CD14-positive monocyte (primary cell): ENCODE measurements at regions not wholly inside any gene's neighbourhood (a gene's known extent, or its start where the extent isn't known, plus 50 kb on each side); places are given as distances from the start of the nearest gene placed in this dataset.

Experiments
- DNase-seq, 3 donors: peaks; one replicate each; pipeline ENCODE4 v3.0.0-alpha.2; 2011 to 2022
- H2AFZ ChIP-seq: 2 replicates; pipeline ENCODE4 v1.6.0; 2012; ENCODE audit warnings: mild to moderate bottlenecking, low read depth, low read length, inconsistent platforms; ENCODE audit not compliant: insufficient read depth, poor library complexity, severe bottlenecking
- H3K27ac ChIP-seq, 2 donors: 1 replicate in 1 of 2; 2 replicates in 1 of 2; pipeline ENCODE4 v1.5.1; 2012 to 2013; ENCODE audit warnings: low read length in 2 of 2, control low read depth in 1 of 2, inconsistent platforms in 1 of 2, low read depth in 1 of 2, mild to moderate bottlenecking in 1 of 2
- H3K27me3 ChIP-seq, 2 donors: one replicate each; pipeline versions ENCODE4 v1.6.0 to v1.6.1; 2011 to 2013; ENCODE audit warnings: low read length in 2 of 2; ENCODE audit not compliant: control insufficient read depth in 2 of 2, insufficient read depth in 2 of 2
- H3K36me3 ChIP-seq, 2 donors: replicated peaks in 1 of 2; 1 replicate in 1 of 2; 2 replicates in 1 of 2; pipeline versions ENCODE4 v1.5.1 to v1.6.1; 2012 to 2013; ENCODE audit warnings: low read length in 2 of 2, control low read depth in 1 of 2, inconsistent platforms in 1 of 2, mild to moderate bottlenecking in 1 of 2; ENCODE audit not compliant: insufficient read depth in 2 of 2, control insufficient read depth in 1 of 2
- H3K4me1 ChIP-seq, 2 donors: 1 replicate in 1 of 2; 2 replicates in 1 of 2; pipeline versions ENCODE4 v1.5.1 to v1.6.1; 2012 to 2013; ENCODE audit warnings: low read length in 2 of 2, control low read depth in 1 of 2, inconsistent platforms in 1 of 2, mild to moderate bottlenecking in 1 of 2, moderate library complexity in 1 of 2; ENCODE audit not compliant: insufficient read depth in 2 of 2, control insufficient read depth in 1 of 2
- H3K4me2 ChIP-seq: replicated peaks from 2 replicates; pipeline ENCODE3; 2012; ENCODE audit warnings: low read length, moderate library complexity, mild to moderate bottlenecking; ENCODE audit not compliant: poor library complexity, severe bottlenecking; ENCODE audit errors: extremely low read depth
- H3K4me3 ChIP-seq, 3 experiments: fragments of 200-600 bp in 1 of 3; sonication (generic) in 1 of 3; replicated peaks in 1 of 3; 1 replicate in 2 of 3; 2 replicates in 1 of 3; pipeline ENCODE4 v1.5.1; 2011 to 2013; ENCODE audit warnings: low read length in 3 of 3, mild to moderate bottlenecking in 3 of 3, control low read depth in 2 of 3, low read depth in 2 of 3, inconsistent platforms in 1 of 3, moderate library complexity in 1 of 3
- H3K79me2 ChIP-seq: 2 replicates; pipeline ENCODE4 v1.6.0; 2012; ENCODE audit warnings: mild to moderate bottlenecking, control low read depth, inconsistent platforms, low read length, moderate library complexity; ENCODE audit not compliant: insufficient read depth
- H3K9ac ChIP-seq: 2 replicates; pipeline ENCODE4 v1.6.0; 2017; ENCODE audit warnings: low read length, mild to moderate bottlenecking; ENCODE audit not compliant: insufficient read depth, poor library complexity, severe bottlenecking
- H3K9me3 ChIP-seq, 2 donors: replicated peaks in 1 of 2; 1 replicate in 1 of 2; 2 replicates in 1 of 2; pipeline versions ENCODE4 v1.5.1 to v1.6.1; 2012 to 2013; ENCODE audit warnings: low read length in 2 of 2, control low read depth in 1 of 2; ENCODE audit not compliant: control insufficient read depth in 1 of 2, insufficient read depth in 1 of 2
- H4K20me1 ChIP-seq: 2 replicates; pipeline ENCODE4 v1.6.0; 2012; ENCODE audit warnings: mild to moderate bottlenecking, low read length, control low read depth, moderate library complexity; ENCODE audit not compliant: insufficient read depth
- H3K27ac Mint-ChIP-seq, 7 donors: one replicate each; pipeline ENCODE4 v1.8.0; 2020; ENCODE audit warnings: mild to moderate bottlenecking in 7 of 7, mixed read lengths in 7 of 7, moderate library complexity in 6 of 7, inconsistent platforms in 2 of 7
- H3K27me3 Mint-ChIP-seq, 3 donors: one replicate each; pipeline ENCODE4 v1.8.0; 2021 to 2022; ENCODE audit warnings: low read depth in 3 of 3, mild to moderate bottlenecking in 3 of 3, mixed read lengths in 3 of 3, moderate library complexity in 3 of 3, inconsistent platforms in 1 of 3
- H3K36me3 Mint-ChIP-seq, 2 donors: one replicate each; pipeline ENCODE4 v1.8.0; 2020; ENCODE audit warnings: mixed read lengths in 2 of 2, inconsistent platforms in 1 of 2, mild to moderate bottlenecking in 1 of 2
- H3K4me1 Mint-ChIP-seq: one replicate; pipeline ENCODE4 v1.8.0; 2020; ENCODE audit warnings: mild to moderate bottlenecking, mixed read lengths
- H3K4me3 Mint-ChIP-seq, 2 donors: one replicate each; pipeline ENCODE4 v1.8.0; 2020; ENCODE audit warnings: mild to moderate bottlenecking in 2 of 2, mixed read lengths in 2 of 2, moderate library complexity in 1 of 2
- H3K9me3 Mint-ChIP-seq, 7 donors: one replicate each; pipeline ENCODE4 v1.8.0; 2020 to 2022; ENCODE audit warnings: mixed read lengths in 7 of 7, mild to moderate bottlenecking in 6 of 7, moderate library complexity in 6 of 7, inconsistent platforms in 2 of 7
- WGBS: methylation state at CpG from one replicate; pipeline ENCODE4 v1.1.5; 2013; ENCODE audit warnings: missing lambda C conversion rate; ENCODE audit not compliant: insufficient coverage; 5-methylcytosine and 5-hydroxymethylcytosine counted together
- intact Hi-C, 2 donors: fragments of 100-400 bp; cut with micrococcal nuclease; formaldehyde crosslinking; loops; one replicate each; pipeline versions ENCODE4 v1.15.0 to v1.15.1; 2023
- TF ChIP-seq, protein P1 (sequence below): fragments of 200-600 bp; IDR thresholded peaks from one replicate; pipeline ENCODE4 v1.8.0; 2022; ENCODE audit warnings: antibody characterized with exemption, mild to moderate bottlenecking

- no peak overlapping the region for H3K27ac Mint-ChIP-seq
- H3K4me3 ChIP-seq: no peak overlapping the region
These were observed 199.7 kb upstream of the RAB6C start for GRCh38 chr2:129779783-129780182.

GRCh38 chr2:129780316-129781270 is 198.9 kb upstream of the RAB6C start:
- H3K9ac ChIP-seq: no peak overlapping the region
- peaks cover 4 to 11% (median 9%) of the 10 kb centered on the region in 3 donors for H3K27me3 Mint-ChIP-seq
- no peak overlapping the region for H3K4me3 Mint-ChIP-seq
- no peaks in the 10 kb centered on the region for H3K36me3 Mint-ChIP-seq
- no peaks in the 10 kb centered on the region for H3K79me2 ChIP-seq
- no peak overlapping the region for H3K4me3 ChIP-seq
- H3K27ac ChIP-seq: no peak overlapping the region
- no peak overlapping the region for H3K27ac Mint-ChIP-seq
- no peak for DNase-seq
- intact Hi-C loops: no loop called here
- no peak overlapping the region for H3K4me2 ChIP-seq
- H3K36me3 ChIP-seq: no peaks in the 10 kb centered on the region
- H3K27me3 ChIP-seq: no peaks in the 10 kb centered on the region
- TF ChIP-seq, protein P1, sequence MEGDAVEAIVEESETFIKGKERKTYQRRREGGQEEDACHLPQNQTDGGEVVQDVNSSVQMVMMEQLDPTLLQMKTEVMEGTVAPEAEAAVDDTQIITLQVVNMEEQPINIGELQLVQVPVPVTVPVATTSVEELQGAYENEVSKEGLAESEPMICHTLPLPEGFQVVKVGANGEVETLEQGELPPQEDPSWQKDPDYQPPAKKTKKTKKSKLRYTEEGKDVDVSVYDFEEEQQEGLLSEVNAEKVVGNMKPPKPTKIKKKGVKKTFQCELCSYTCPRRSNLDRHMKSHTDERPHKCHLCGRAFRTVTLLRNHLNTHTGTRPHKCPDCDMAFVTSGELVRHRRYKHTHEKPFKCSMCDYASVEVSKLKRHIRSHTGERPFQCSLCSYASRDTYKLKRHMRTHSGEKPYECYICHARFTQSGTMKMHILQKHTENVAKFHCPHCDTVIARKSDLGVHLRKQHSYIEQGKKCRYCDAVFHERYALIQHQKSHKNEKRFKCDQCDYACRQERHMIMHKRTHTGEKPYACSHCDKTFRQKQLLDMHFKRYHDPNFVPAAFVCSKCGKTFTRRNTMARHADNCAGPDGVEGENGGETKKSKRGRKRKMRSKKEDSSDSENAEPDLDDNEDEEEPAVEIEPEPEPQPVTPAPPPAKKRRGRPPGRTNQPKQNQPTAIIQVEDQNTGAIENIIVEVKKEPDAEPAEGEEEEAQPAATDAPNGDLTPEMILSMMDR: no peak
- no peaks in the 10 kb centered on the region for H4K20me1 ChIP-seq
- no peaks in the 10 kb centered on the region for H3K4me1 ChIP-seq
- H2AFZ ChIP-seq: no peak overlapping the region
- no peaks in the 10 kb centered on the region for H3K4me1 Mint-ChIP-seq
- peaks cover 0 to 3% (median 0%) of the 10 kb centered on the region in 7 donors for H3K9me3 Mint-ChIP-seq
- 50% methylated on average over 12 of the region's 13 CpGs for WGBS
- H3K9me3 ChIP-seq: no peaks in the 10 kb centered on the region

More at GRCh38 chr2:129779783-129780182, 199.7 kb upstream of the RAB6C start:
- Histone ChIP-seq H3K4me1 (no peaks in the 10 kb centered on the region), H3K27me3 (no peaks in the 10 kb centered on the region), H3K27ac (no peak overlapping the region), H3K79me2 (no peaks in the 10 kb centered on the region), H3K9ac (no peak overlapping the region), H3K4me2 (no peak overlapping the region), H4K20me1 (no peaks in the 10 kb centered on the region), H3K36me3 (no peaks in the 10 kb centered on the region), H3K9me3 (no peaks in the 10 kb centered on the region), H2AFZ (no peak overlapping the region)
- Mint-ChIP-seq H3K4me3 (no peak overlapping the region), H3K27me3 (peaks cover 4 to 11% (median 9%) of the 10 kb centered on the region in 3 donors), H3K36me3 (no peaks in the 10 kb centered on the region), H3K9me3 (peaks cover 0 to 7% (median 0%) of the 10 kb centered on the region in 7 donors), H3K4me1 (no peaks in the 10 kb centered on the region)
- DNase-seq: no peak
- WGBS: 92% methylated on average over 6 of the region's 6 CpGs
- intact Hi-C loops: no loop called here
- TF ChIP-seq, protein P1: no peak
